Endodermal cell (in vitro differentiated cells): ENCODE measurements at regions not wholly inside any gene's neighbourhood (a gene's known extent, or its start where the extent isn't known, plus 50 kb on each side); places are given as distances from the start of the nearest gene placed in this dataset.

Experiments used
- DNase-seq: peaks from one replicate; pipeline ENCODE4 v3.0.0-alpha.2; 2017
- H3K27ac ChIP-seq: 2 replicates; pipeline ENCODE4 v1.5.1; 2013; ENCODE audit warnings: mild to moderate bottlenecking, low read depth, low read length, moderate library complexity
- H3K27me3 ChIP-seq: 2 replicates; pipeline ENCODE4 v1.6.1; 2013; ENCODE audit warnings: mild to moderate bottlenecking, low read length, moderate library complexity; ENCODE audit not compliant: insufficient read depth, control insufficient read depth, poor library complexity, severe bottlenecking
- H3K36me3 ChIP-seq: 2 replicates; pipeline ENCODE4 v1.7.0; 2013; ENCODE audit warnings: mild to moderate bottlenecking, low read length, moderate library complexity; ENCODE audit not compliant: control insufficient read depth, insufficient read depth
- H3K4me1 ChIP-seq: one replicate; pipeline ENCODE4 v1.7.0; 2013; ENCODE audit warnings: low read length; ENCODE audit not compliant: control insufficient read depth, insufficient read depth
- H3K4me3 ChIP-seq: 2 replicates; pipeline ENCODE4 v1.5.1; 2013; ENCODE audit warnings: mild to moderate bottlenecking, low read length, moderate library complexity
- H3K9ac ChIP-seq: 2 replicates; pipeline ENCODE4 v1.6.1; 2013; ENCODE audit warnings: mild to moderate bottlenecking, low read length, moderate library complexity; ENCODE audit not compliant: poor library complexity, severe bottlenecking; ENCODE audit errors: extremely low read depth
- H3K9me3 ChIP-seq: 2 replicates; pipeline ENCODE4 v1.6.1; 2013; ENCODE audit warnings: mild to moderate bottlenecking, low read length, moderate library complexity; ENCODE audit not compliant: control insufficient read depth
- H3K27ac Mint-ChIP-seq: 2 replicates; pipeline ENCODE4 v1.8.0; 2020; ENCODE audit warnings: mixed read lengths
- H3K27me3 Mint-ChIP-seq: 2 replicates; pipeline ENCODE4 v1.8.0; 2021; ENCODE audit warnings: mild to moderate bottlenecking, mixed read lengths; ENCODE audit not compliant: insufficient read depth
- H3K36me3 Mint-ChIP-seq: 2 replicates; pipeline ENCODE4 v1.8.0; 2020; ENCODE audit warnings: low read depth, mixed read lengths
- H3K4me1 Mint-ChIP-seq: 2 replicates; pipeline ENCODE4 v1.8.0; 2020; ENCODE audit warnings: mixed read lengths
- H3K4me3 Mint-ChIP-seq: 2 replicates; pipeline ENCODE4 v1.8.0; 2020; ENCODE audit warnings: mild to moderate bottlenecking, moderate library complexity, mixed read lengths
- H3K9me3 Mint-ChIP-seq: 2 replicates; pipeline ENCODE4 v1.8.0; 2020; ENCODE audit warnings: mild to moderate bottlenecking, mixed read lengths
- WGBS, 2 experiments: methylation state at CpG; one replicate each; pipeline versions ENCODE4 v1.1.5 to v1.1.7; 2013; ENCODE audit warnings: missing lambda C conversion rate in 2 of 2, mixed read lengths in 1 of 2; ENCODE audit not compliant: insufficient coverage in 1 of 2, insufficient read length in 1 of 2; 5-methylcytosine and 5-hydroxymethylcytosine counted together
- TF ChIP-seq, protein P1 (sequence below): fragments of 200-600 bp; sonication (generic); conservative IDR thresholded peaks from 2 replicates; pipeline ENCODE4 v1.5.0; 2021; ENCODE audit warnings: antibody characterized with exemption, mild to moderate bottlenecking

DNA sequence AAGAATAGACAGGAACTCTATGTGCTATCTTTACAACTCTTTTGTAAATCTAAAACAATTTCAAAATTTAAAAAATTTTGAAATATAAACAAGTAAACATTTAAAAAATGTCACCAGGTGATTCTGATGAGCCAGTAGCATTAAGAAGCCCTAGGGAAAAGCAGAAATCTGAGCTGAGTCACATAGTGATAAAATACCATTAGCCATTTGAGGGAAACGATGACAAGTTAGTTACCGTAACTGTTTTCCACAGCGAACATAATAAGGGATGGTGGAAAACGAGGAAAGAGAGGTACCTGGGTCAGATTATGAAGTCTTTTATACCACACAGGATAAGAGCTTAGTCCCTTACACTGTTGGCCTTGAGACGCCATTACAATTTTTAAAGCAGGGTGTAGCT, 55.5 kb downstream of the PRR15 start:
- H3K36me3 Mint-ChIP-seq = no peaks in the 10 kb centered on the region
- 93 to 95% methylated on average over 5 of the region's 5 CpGs for WGBS, 2 experiments
- Histone ChIP-seq H3K9me3 (peaks cover 24% of the 10 kb centered on the region), H3K9ac (no peak overlapping the region), H3K27ac (no peak overlapping the region), H3K4me1 (no peaks in the 10 kb centered on the region), H3K36me3 (no peaks in the 10 kb centered on the region), H3K27me3 (no peaks in the 10 kb centered on the region), H3K4me3 (no peak overlapping the region)
- peaks cover 4% of the 10 kb centered on the region for H3K27me3 Mint-ChIP-seq
- no peak overlapping the region for H3K4me3 Mint-ChIP-seq
- peaks cover 5% of the 10 kb centered on the region for H3K4me1 Mint-ChIP-seq
- peaks cover 8% of the 10 kb centered on the region for H3K9me3 Mint-ChIP-seq
- no peak for DNase-seq
- no peak overlapping the region for H3K27ac Mint-ChIP-seq
- TF ChIP-seq, protein P1, sequence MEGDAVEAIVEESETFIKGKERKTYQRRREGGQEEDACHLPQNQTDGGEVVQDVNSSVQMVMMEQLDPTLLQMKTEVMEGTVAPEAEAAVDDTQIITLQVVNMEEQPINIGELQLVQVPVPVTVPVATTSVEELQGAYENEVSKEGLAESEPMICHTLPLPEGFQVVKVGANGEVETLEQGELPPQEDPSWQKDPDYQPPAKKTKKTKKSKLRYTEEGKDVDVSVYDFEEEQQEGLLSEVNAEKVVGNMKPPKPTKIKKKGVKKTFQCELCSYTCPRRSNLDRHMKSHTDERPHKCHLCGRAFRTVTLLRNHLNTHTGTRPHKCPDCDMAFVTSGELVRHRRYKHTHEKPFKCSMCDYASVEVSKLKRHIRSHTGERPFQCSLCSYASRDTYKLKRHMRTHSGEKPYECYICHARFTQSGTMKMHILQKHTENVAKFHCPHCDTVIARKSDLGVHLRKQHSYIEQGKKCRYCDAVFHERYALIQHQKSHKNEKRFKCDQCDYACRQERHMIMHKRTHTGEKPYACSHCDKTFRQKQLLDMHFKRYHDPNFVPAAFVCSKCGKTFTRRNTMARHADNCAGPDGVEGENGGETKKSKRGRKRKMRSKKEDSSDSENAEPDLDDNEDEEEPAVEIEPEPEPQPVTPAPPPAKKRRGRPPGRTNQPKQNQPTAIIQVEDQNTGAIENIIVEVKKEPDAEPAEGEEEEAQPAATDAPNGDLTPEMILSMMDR = no peak

DNA sequence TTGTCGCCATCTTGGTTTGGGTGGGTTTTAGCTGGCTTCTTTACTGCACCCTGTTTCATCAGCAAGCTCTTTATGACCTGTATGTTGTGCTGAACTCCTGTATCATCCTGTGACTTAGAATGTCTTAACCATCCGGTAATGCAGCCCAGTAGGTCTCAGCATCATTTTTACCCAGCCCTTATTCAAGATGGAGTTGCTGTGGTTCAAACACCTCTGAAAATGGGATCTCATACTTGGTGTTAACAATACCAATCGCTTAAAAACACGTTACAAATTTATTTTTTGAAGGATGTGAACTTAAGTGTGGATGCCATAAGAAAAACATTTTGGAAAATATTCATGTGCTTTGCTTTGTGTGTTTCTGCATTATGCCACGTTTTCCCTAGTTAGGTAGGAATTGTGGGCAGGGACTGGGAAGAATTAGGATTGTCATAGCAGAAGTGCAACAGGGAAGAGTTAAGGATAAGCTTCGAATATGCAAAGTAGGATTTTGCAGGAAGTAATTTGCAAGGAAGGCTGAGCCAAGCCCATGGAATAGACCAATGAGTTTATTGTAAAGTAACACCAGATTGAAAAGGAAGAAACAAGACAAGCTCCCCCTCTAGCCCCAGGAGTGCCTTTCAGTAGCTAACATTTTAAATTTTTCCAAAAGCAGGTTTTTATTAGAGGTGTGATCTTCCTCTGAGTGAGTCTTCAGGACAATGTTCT, 56.4 kb downstream of the PRR15 start:
- Histone ChIP-seq H3K4me1 (no peaks in the 10 kb centered on the region), H3K27me3 (no peaks in the 10 kb centered on the region), H3K36me3 (no peaks in the 10 kb centered on the region), H3K9ac (no peak overlapping the region), H3K9me3 (peaks cover 24% of the 10 kb centered on the region), H3K4me3 (no peak overlapping the region), H3K27ac (no peak overlapping the region)
- H3K4me1 Mint-ChIP-seq = peaks cover 5% of the 10 kb centered on the region
- WGBS, 2 experiments = 80 to 82% methylated on average over 4 to 6 of the region's 6 CpGs
- peaks cover 8% of the 10 kb centered on the region for H3K9me3 Mint-ChIP-seq
- TF ChIP-seq, protein P1 = no peak
- H3K27ac Mint-ChIP-seq = no peak overlapping the region
- no peak for DNase-seq
- H3K36me3 Mint-ChIP-seq = no peaks in the 10 kb centered on the region
- H3K27me3 Mint-ChIP-seq = peaks cover 4% of the 10 kb centered on the region
- H3K4me3 Mint-ChIP-seq = no peak overlapping the region

DNA sequence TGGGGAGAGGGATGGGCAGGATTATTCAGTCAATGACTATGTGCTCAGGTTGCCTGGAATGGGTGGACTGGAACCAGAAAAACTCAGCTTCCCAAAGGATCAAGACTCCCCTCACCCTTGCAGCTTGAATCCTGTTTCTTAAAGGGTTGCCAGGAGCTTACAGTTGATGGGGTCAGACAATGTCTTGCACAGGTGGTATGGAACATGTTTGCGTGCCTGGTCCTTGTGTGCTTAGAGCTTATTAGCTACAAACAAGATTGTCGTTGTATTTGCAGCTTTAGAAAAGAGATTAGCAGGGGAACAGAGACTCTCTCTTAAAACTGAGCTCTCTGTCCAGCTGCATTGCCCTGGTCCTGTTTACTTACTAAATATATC, 56.9 kb downstream of the PRR15 start:
- H3K27ac ChIP-seq = no peak overlapping the region
- no peaks in the 10 kb centered on the region for H3K27me3 ChIP-seq
- H3K4me3 ChIP-seq = no peak overlapping the region
- TF ChIP-seq, protein P1 = no peak
- no peak overlapping the region for H3K9ac ChIP-seq
- H3K4me1 ChIP-seq = no peaks in the 10 kb centered on the region
- no peaks in the 10 kb centered on the region for H3K36me3 Mint-ChIP-seq
- H3K4me1 Mint-ChIP-seq = peaks cover 5% of the 10 kb centered on the region
- peaks cover 2% of the 10 kb centered on the region for H3K27me3 Mint-ChIP-seq
- peaks cover 8% of the 10 kb centered on the region for H3K9me3 Mint-ChIP-seq
- no peaks in the 10 kb centered on the region for H3K36me3 ChIP-seq
- H3K27ac Mint-ChIP-seq = no peak overlapping the region
- no peak overlapping the region for H3K4me3 Mint-ChIP-seq
- DNase-seq = no peak
- peaks cover 24% of the 10 kb centered on the region for H3K9me3 ChIP-seq
- 68 to 88% methylated on average over 2 of the region's 2 CpGs for WGBS, 2 experiments
